NB4 (cell line): ENCODE measurements at regions not wholly inside any gene's neighbourhood (a gene's known extent, or its start where the extent isn't known, plus 50 kb on each side); places are given as distances from the start of the nearest gene placed in this dataset.
"Not testable (repeated sequence)": the region's sequence is repeated elsewhere in the genome, so short reads cannot be mapped to it uniquely, and the experiment has no call there.

Source experiments
- CTCF ChIP-seq: IDR thresholded peaks from one replicate; pipeline ENCODE4 v1.5.1; 2012; ENCODE audit warnings: low read depth, low read length
- MYC ChIP-seq: IDR thresholded peaks from 2 replicates; pipeline ENCODE4 v1.6.1; 2011; ENCODE audit warnings: low read depth, low read length
- POLR2A ChIP-seq: IDR thresholded peaks from 2 replicates; pipeline ENCODE4 v1.6.1; 2011; ENCODE audit warnings: mild to moderate bottlenecking; ENCODE audit not compliant: insufficient read length; ENCODE audit errors: extremely low read depth

- TF ChIP-seq CTCF, POLR2A, MYC: not testable (repeated sequence)
These were observed 4157.8 kb upstream of the TPTE start for GRCh38 chr21:6363591-6363990.
